Thyroid gland (tissue), 4 donors: ENCODE measurements at regions not wholly inside any gene's neighbourhood (a gene's known extent, or its start where the extent isn't known, plus 50 kb on each side); places are given as distances from the start of the nearest gene placed in this dataset.

Source experiments
- CTCF ChIP-seq, 6 experiments: fragments of 200-600 bp in 3 of 6; fragments of 450-650 bp in 3 of 6; sonication (generic) in 3 of 6; IDR thresholded peaks; one replicate each; pipeline ENCODE4 v1.5.1; 2016 to 2019; ENCODE audit warnings: antibody characterized with exemption in 6 of 6, mild to moderate bottlenecking in 2 of 6, inconsistent platforms in 1 of 6, moderate library complexity in 1 of 6
- POLR2A ChIP-seq, 2 donors: fragments of 450-650 bp; IDR thresholded peaks; one replicate each; pipeline ENCODE4 v1.6.1; 2017; ENCODE audit warnings: antibody characterized with exemption in 2 of 2, mild to moderate bottlenecking in 2 of 2, moderate library complexity in 1 of 2

- TF ChIP-seq CTCF (IDR thresholded peaks at IDR 0.05) (no peak), POLR2A (IDR thresholded peaks at IDR 0.05) (no peak)
These were observed 232.0 kb downstream of the ENGASE start for GRCh38 chr17:79306424-79307318.
